ENCODE measurements at regions not wholly inside any gene's neighbourhood (a gene's known extent, or its start where the extent isn't known, plus 50 kb on each side); places are given as distances from the start of the nearest gene placed in this dataset.
"Not testable (repeated sequence)": the region's sequence is repeated elsewhere in the genome, so short reads cannot be mapped to it uniquely, and the experiment has no call there.

- DNase-seq = no peak
These were observed 83.2 kb upstream of the TNRC6B start for GRCh38 chr22:40094485-40094884.

- DNase-seq = not testable (repeated sequence)
These were observed 77.8 kb upstream of the TNRC6B start for GRCh38 chr22:40099887-40100286.

GRCh38 chr22:40105755-40106154, 72.0 kb upstream of the TNRC6B start:
- no peak for DNase-seq

- DNase-seq = no peak
These were observed 70.5 kb upstream of the TNRC6B start for GRCh38 chr22:40107244-40107643.

GRCh38 chr22:40107851-40108378, 69.8 kb upstream of the TNRC6B start:
- DNase-seq = peak; percentile 48

- DNase-seq = no peak
These were observed 69.3 kb upstream of the TNRC6B start for GRCh38 chr22:40108396-40108795.

GRCh38 chr22:40108926-40109325, 68.8 kb upstream of the TNRC6B start:
- not testable (repeated sequence) for DNase-seq

- no peak for DNase-seq
These were observed 66.3 kb upstream of the TNRC6B start for GRCh38 chr22:40111451-40111850.

GRCh38 chr22:40112595-40112994, 65.1 kb upstream of the TNRC6B start:
- no peak for DNase-seq

- no peak for DNase-seq
These were observed 64.0 kb upstream of the TNRC6B start for GRCh38 chr22:40113696-40114095.

- no peak for DNase-seq
These were observed 63.3 kb upstream of the TNRC6B start for GRCh38 chr22:40114411-40114810.

- no peak for DNase-seq
These were observed 61.1 kb upstream of the TNRC6B start for GRCh38 chr22:40116496-40117200.

GRCh38 chr22:40118979-40119378, 58.7 kb upstream of the TNRC6B start:
- no peak for DNase-seq

- no peak for DNase-seq
These were observed 56.9 kb upstream of the TNRC6B start for GRCh38 chr22:40120848-40121247.

GRCh38 chr22:40121461-40121860, 56.3 kb upstream of the TNRC6B start:
- DNase-seq = no peak

GRCh38 chr22:40122792-40123191, 54.9 kb upstream of the TNRC6B start:
- no peak for DNase-seq

GRCh38 chr22:40123387-40123786, 54.3 kb upstream of the TNRC6B start:
- DNase-seq = no peak
